ENCODE measurements at regions not wholly inside any gene's neighbourhood (a gene's known extent, or its start where the extent isn't known, plus 50 kb on each side); places are given as distances from the start of the nearest gene placed in this dataset.

DNA sequence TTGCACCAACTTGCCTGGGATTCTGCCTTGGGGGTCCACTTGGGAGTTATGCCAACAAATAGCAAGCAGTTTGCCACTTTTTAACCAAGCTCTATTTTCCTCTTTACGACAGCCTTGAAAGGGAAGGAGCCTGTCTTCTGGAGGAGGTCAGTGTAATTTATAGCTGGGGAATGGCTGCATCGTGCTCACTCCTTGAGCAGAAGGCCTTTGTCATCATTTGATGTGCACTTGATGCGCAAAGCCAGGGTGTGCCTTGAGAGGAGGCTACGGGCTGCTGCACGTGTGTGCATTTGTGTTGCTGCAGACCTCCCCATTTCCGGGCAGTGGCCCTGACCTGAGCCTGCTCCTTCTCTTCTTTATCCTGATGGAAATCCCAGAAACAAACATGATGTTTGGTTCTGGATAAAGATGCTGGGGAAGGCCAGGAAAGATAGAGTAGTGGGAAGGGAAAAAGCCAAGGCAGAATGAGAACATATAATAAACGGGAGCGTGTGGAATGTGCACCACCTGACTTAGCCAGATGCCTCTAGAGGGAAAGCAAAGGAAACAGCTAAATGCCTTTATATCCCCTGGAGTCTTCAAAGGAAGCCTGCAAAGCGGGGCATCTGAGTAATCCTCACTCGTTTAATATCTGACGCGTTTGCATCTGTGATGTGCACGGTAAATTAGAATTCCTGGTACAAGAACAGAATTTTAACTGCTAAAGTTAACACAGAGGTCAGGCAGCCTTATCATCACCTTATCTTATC, 68.3 kb upstream of the ZNF521 start:
- Histone ChIP-seq H3K4me3 (no peak overlapping the region), H3K27ac (no peak overlapping the region)
- TF ChIP-seq, protein P1, sequence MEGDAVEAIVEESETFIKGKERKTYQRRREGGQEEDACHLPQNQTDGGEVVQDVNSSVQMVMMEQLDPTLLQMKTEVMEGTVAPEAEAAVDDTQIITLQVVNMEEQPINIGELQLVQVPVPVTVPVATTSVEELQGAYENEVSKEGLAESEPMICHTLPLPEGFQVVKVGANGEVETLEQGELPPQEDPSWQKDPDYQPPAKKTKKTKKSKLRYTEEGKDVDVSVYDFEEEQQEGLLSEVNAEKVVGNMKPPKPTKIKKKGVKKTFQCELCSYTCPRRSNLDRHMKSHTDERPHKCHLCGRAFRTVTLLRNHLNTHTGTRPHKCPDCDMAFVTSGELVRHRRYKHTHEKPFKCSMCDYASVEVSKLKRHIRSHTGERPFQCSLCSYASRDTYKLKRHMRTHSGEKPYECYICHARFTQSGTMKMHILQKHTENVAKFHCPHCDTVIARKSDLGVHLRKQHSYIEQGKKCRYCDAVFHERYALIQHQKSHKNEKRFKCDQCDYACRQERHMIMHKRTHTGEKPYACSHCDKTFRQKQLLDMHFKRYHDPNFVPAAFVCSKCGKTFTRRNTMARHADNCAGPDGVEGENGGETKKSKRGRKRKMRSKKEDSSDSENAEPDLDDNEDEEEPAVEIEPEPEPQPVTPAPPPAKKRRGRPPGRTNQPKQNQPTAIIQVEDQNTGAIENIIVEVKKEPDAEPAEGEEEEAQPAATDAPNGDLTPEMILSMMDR (IDR thresholded peaks at IDR 0.05): no peak
- DNase-seq (ENCODE audit: low spot score): no peak

GRCh38 chr18:25416374-25416773, 64.4 kb upstream of the ZNF521 start:
- DNase-seq (ENCODE audit: low spot score): no peak
- Histone ChIP-seq H3K27ac (no peak overlapping the region), H3K4me3 (no peak overlapping the region)
- TF ChIP-seq, protein P1 (IDR thresholded peaks at IDR 0.05): no peak

DNA sequence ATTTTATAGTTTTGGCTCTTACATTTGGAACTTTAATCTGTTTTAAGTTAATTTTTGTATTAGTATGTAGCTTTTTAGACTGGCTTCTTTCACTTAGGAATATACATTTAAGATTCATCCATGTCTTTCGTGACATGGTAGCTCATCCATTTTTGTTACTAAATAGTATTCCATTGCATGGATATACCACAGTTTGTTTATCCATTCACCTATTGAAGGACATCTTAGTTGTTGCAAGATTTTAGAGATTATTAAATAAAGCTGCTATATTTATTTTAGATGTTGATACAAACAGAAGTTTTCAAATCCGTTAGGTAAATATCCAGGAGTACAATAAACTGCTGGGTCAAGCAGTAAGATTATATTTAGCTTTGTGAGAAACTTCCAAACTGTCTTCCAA, 58.0 kb upstream of the ZNF521 start:
- H3K4me3 ChIP-seq: no peak overlapping the region
- no peak overlapping the region for H3K27ac ChIP-seq
- TF ChIP-seq, protein P1 (IDR thresholded peaks at IDR 0.05): no peak
- no peak for DNase-seq (ENCODE audit: low spot score)

GRCh38 chr18:25408293-25408692, 56.3 kb upstream of the ZNF521 start:
- TF ChIP-seq, protein P1 (IDR thresholded peaks at IDR 0.05): no peak
- no peak for DNase-seq (ENCODE audit: low spot score)
- Histone ChIP-seq H3K4me3 (no peak overlapping the region), H3K27ac (no peak overlapping the region)
